Lower lobe of right lung (tissue), 2 donors: ENCODE measurements at regions not wholly inside any gene's neighbourhood (a gene's known extent, or its start where the extent isn't known, plus 50 kb on each side); places are given as distances from the start of the nearest gene placed in this dataset.

ENCODE experiments used
- ATAC-seq, 2 donors: fragments of 200-7000 bp; cut with Tn5 transposase; one replicate each; pipeline ENCODE4 v1.9.1; 2020 to 2022; ENCODE audit warnings: mild to moderate bottlenecking in 2 of 2, moderate library complexity in 2 of 2
- DNase-seq: peaks from one replicate; pipeline ENCODE4 v3.0.0-alpha.2; 2020
- H3K27ac ChIP-seq: fragments of 200-600 bp; one replicate; pipeline ENCODE4 v1.8.0; 2022
- H3K27me3 ChIP-seq: fragments of 200-600 bp; one replicate; pipeline ENCODE4 v1.8.0; 2022; ENCODE audit warnings: low read depth
- H3K36me3 ChIP-seq: fragments of 200-600 bp; one replicate; pipeline ENCODE4 v1.8.0; 2022; ENCODE audit warnings: mild to moderate bottlenecking
- H3K4me1 ChIP-seq: fragments of 200-600 bp; one replicate; pipeline ENCODE4 v1.8.0; 2022
- H3K4me3 ChIP-seq: fragments of 200-600 bp; one replicate; pipeline ENCODE4 v1.8.0; 2022; ENCODE audit warnings: mild to moderate bottlenecking
- H3K9me3 ChIP-seq: fragments of 200-600 bp; one replicate; pipeline ENCODE4 v1.8.0; 2022
- intact Hi-C: fragments of 100-400 bp; cut with DNase I; formaldehyde crosslinking; loops from one replicate; pipeline ENCODE4 v1.11.0; 2022
- TF ChIP-seq, protein P1 (sequence below): fragments of 200-600 bp; IDR thresholded peaks from one replicate; pipeline ENCODE4 v1.8.0; 2022; ENCODE audit warnings: antibody characterized with exemption, mild to moderate bottlenecking
- donor health status: DM: no; HTN: yes; CAD: no; lungs with severe emphysema.

DNA sequence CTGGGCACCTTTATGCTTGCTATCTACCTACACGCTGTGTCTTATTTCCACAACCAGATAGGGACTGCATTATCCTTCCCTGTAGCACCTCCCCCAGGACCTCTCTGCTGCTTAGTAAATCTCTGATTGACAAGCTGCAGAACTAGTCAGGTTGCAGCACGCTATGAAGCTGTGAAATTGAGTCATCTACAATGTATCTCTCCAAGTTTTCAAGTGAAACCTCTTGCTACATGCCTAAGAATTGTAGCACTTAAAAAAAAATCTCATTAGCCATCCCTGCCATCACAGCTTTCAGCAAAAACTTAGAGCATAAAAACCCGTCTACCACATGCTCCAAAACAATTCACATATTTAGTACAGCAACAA, 69.7 kb upstream of the FGFR2 start:
- ATAC-seq, result no peak
- DNase-seq, result no peak
- Histone ChIP-seq H3K4me3 (no peak overlapping the region), H3K27ac (no peak overlapping the region), H3K9me3 (no peaks in the 10 kb centered on the region), H3K36me3 (no peaks in the 10 kb centered on the region), H3K4me1 (peaks cover 15% of the 10 kb centered on the region), H3K27me3 (no peaks in the 10 kb centered on the region)
- TF ChIP-seq, protein P1, sequence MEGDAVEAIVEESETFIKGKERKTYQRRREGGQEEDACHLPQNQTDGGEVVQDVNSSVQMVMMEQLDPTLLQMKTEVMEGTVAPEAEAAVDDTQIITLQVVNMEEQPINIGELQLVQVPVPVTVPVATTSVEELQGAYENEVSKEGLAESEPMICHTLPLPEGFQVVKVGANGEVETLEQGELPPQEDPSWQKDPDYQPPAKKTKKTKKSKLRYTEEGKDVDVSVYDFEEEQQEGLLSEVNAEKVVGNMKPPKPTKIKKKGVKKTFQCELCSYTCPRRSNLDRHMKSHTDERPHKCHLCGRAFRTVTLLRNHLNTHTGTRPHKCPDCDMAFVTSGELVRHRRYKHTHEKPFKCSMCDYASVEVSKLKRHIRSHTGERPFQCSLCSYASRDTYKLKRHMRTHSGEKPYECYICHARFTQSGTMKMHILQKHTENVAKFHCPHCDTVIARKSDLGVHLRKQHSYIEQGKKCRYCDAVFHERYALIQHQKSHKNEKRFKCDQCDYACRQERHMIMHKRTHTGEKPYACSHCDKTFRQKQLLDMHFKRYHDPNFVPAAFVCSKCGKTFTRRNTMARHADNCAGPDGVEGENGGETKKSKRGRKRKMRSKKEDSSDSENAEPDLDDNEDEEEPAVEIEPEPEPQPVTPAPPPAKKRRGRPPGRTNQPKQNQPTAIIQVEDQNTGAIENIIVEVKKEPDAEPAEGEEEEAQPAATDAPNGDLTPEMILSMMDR, result no peak
- intact Hi-C loops, result no loop called here

DNA sequence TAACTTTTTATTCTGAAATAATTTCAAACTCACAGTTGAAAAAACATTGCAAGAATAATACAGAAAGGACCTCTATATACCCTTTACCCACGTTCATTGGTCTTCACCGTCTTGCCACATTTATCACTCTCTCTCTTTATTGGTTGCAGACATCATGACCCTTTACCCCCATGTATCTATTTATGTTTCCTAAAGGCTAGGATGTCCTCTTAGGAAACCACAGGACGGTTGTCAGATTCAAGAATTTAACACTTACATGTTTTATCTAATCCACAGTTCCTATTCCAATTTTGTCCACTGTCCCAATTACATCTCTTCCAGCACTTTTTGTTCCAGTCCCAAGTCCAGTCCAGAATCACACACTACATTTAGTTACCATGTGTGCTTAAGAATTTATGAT, 67.6 kb upstream of the FGFR2 start:
- intact Hi-C loops, result no loop called here
- H3K27me3 ChIP-seq, result no peaks in the 10 kb centered on the region

DNA sequence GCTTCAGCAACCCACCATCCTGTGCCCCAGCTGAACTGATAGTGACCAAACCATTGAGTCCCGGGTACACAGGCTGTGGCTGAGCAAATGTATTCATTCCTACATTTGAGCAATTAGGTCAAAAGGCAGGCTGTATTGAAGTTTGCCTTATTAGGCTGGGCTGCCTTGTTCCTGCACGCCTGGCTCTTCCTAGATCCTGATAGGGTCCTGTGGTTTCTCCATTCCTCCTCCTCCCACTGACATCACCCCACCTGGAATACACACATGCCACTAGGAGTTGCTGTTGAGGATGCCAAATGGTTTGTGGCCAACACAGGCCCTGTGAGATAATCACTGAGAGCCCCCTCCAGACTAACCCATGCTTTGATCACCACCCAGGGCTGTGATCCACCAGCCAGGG, 66.4 kb upstream of the FGFR2 start:
- TF ChIP-seq, protein P1, result no peak
- ATAC-seq (no peak), DNase-seq (no peak)
- no peaks in the 10 kb centered on the region for H3K27me3 ChIP-seq
- H3K4me3 ChIP-seq, result no peak overlapping the region
- intact Hi-C loops, result no loop called here
- H3K4me1 ChIP-seq, result peaks cover 15% of the 10 kb centered on the region
- no peaks in the 10 kb centered on the region for H3K9me3 ChIP-seq
- H3K27ac ChIP-seq, result no peak overlapping the region
- no peaks in the 10 kb centered on the region for H3K36me3 ChIP-seq

More for the DNA sequence above, 67.6 kb upstream of the FGFR2 start:
- Histone ChIP-seq H3K9me3 (no peaks in the 10 kb centered on the region), H3K27ac (no peak overlapping the region), H3K36me3 (no peaks in the 10 kb centered on the region), H3K4me3 (no peak overlapping the region), H3K4me1 (peaks cover 15% of the 10 kb centered on the region)
- DNase-seq (no peak), ATAC-seq (no peak)
- TF ChIP-seq, protein P1, result no peak

DNA sequence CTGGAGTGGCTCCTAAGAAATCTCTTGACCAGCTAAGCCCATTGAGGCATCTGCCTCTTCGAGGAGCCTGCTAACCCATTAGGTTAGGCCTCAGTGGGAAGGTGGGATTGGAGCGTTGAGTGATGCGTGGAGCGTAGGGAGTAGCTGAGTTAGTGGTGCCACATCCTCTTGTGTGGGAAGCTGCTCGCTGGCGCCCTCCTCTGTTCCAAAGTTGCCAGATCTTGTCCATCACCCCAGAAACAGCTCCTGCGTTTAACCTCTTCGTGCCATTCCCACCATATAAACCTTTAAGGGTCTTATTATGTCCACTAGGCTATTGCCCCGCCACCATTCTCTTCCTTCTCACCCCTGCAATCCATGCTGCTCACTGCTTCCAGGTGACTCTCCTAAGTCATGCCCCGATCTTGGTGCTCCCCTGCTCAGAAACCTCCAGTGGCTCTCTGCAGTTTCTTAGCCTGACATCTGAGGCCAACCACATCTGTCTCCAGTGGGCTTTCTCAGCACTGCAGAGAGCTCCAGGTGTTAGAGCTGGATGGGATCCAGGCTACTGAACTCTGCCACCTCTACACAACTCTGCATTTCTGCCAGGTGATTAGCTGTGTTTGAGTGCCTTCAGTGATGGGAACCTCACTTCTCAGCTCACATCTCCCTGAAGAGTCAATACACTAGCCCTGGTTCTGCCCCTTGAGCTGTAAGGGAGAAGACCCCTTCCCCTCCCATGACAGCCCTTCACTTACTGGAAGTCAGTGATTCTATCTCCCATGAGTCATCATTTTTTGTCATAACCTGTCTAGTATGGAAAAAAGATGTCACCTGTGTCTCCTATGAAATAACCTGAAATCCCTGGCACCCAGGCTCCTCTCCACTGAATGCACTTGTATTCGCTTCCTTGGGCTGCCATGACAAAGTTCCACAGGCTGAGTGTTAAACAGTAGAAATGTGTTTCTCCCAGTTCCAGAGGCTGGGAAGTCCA, 65.0 kb upstream of the FGFR2 start:
- intact Hi-C loops, result no loop called here
- H3K27me3 ChIP-seq, result no peaks in the 10 kb centered on the region
- H3K27ac ChIP-seq, result no peak overlapping the region
- H3K36me3 ChIP-seq, result no peaks in the 10 kb centered on the region
- ATAC-seq (no peak), DNase-seq (no peak)
- peaks cover 6% of the 10 kb centered on the region for H3K4me1 ChIP-seq
- H3K9me3 ChIP-seq, result no peaks in the 10 kb centered on the region
- TF ChIP-seq, protein P1, result no peak
- no peak overlapping the region for H3K4me3 ChIP-seq

DNA sequence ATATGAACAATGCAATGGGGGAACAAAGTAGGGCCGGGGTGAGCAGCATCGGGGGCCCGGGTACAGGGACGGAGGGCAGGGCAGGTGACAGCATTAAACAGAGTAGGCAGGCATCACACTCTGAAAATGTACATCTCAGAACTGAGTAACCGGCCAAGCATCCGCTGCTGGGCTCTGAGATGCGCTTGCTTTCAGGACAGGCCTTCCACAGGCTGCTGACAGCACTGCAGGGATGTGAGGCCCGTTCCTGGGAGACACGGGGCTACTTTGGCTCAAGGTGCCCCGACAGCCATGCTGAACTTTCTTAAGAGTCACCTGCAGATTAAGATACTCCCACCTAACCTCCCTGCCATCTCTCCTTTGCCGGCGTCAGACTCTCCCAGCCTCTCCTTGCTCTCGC, 64.3 kb upstream of the FGFR2 start:
- Histone ChIP-seq H3K27me3 (no peaks in the 10 kb centered on the region), H3K4me1 (no peaks in the 10 kb centered on the region), H3K4me3 (no peak overlapping the region), H3K27ac (no peak overlapping the region), H3K9me3 (no peaks in the 10 kb centered on the region), H3K36me3 (no peaks in the 10 kb centered on the region)
- intact Hi-C loops, result no loop called here
- TF ChIP-seq, protein P1, result no peak
- DNase-seq (no peak), ATAC-seq (no peak)
